ENCODE measurements at regions not wholly inside any gene's neighbourhood (a gene's known extent, or its start where the extent isn't known, plus 50 kb on each side); places are given as distances from the start of the nearest gene placed in this dataset.

DNA sequence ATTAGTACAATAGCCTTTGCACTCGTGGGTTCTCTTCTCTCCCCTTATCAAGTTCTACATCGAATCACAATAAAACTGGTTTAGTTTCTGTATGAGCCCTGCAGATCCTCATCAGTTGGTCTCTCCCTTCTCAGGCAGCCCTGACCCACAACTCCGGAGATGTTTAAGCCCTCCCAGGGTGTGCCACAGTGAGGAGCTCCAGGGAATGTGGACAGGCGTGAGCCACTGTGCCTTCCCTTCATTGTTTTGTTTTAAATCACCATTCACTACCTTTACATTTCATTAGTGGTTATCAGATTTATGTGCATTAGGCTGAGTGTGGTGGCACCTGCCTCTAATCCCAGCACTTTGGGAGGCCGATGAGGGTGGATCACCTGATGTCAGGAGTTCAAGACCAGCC, 133.2 kb downstream of the LARP7 start:
- DNase-seq, result no peak
- Histone ChIP-seq H3K36me3 (no peaks in the 10 kb centered on the region), H3K27ac (no peak overlapping the region), H3K9me3 (no peaks in the 10 kb centered on the region), H3K4me3 (no peak overlapping the region), H3K4me1 (no peaks in the 10 kb centered on the region), H3K27me3 (no peaks in the 10 kb centered on the region)
- TF ChIP-seq, protein P1, sequence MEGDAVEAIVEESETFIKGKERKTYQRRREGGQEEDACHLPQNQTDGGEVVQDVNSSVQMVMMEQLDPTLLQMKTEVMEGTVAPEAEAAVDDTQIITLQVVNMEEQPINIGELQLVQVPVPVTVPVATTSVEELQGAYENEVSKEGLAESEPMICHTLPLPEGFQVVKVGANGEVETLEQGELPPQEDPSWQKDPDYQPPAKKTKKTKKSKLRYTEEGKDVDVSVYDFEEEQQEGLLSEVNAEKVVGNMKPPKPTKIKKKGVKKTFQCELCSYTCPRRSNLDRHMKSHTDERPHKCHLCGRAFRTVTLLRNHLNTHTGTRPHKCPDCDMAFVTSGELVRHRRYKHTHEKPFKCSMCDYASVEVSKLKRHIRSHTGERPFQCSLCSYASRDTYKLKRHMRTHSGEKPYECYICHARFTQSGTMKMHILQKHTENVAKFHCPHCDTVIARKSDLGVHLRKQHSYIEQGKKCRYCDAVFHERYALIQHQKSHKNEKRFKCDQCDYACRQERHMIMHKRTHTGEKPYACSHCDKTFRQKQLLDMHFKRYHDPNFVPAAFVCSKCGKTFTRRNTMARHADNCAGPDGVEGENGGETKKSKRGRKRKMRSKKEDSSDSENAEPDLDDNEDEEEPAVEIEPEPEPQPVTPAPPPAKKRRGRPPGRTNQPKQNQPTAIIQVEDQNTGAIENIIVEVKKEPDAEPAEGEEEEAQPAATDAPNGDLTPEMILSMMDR (IDR thresholded peaks at IDR 0.05), result no peak
- no peak for ATAC-seq
- intact Hi-C loops (cut with DNase I), result no loop called here

- no peaks in the 10 kb centered on the region for H3K4me1 ChIP-seq
- no peak overlapping the region for H3K27ac ChIP-seq
- no peaks in the 10 kb centered on the region for H3K9me3 ChIP-seq
- TF ChIP-seq, protein P1 (IDR thresholded peaks at IDR 0.05), result no peak
- intact Hi-C loops (cut with DNase I), result no loop called here
- no peak overlapping the region for H3K4me3 ChIP-seq
- ATAC-seq (no peak), DNase-seq (no peak)
- H3K36me3 ChIP-seq, result no peaks in the 10 kb centered on the region
- no peaks in the 10 kb centered on the region for H3K27me3 ChIP-seq
Observed at GRCh38 chr4:112775801-112776200, 138.9 kb downstream of the LARP7 start.

DNA sequence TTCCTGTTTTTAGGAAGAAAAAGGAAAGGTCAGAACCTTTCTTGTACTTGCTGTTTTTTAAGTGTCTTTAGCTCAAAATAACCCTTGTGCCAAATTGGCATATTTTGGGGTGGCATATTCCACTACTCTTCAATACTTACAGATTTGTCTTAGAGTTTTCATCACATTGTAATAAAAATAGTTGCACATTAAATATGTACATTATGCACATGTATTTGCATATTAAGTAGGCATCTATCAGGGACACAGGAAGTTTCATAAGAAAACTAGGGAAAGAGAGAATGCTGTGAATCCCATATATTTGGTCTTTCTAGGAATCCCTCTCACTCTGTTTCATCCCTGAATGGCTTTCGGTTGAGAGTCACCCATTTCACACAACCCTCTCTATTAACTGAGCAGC, 139.6 kb downstream of the LARP7 start:
- no peak overlapping the region for H3K4me3 ChIP-seq
- H3K27me3 ChIP-seq, result no peaks in the 10 kb centered on the region
- H3K36me3 ChIP-seq, result no peaks in the 10 kb centered on the region
- intact Hi-C loops (cut with DNase I), result no loop called here
- H3K27ac ChIP-seq, result no peak overlapping the region
- TF ChIP-seq, protein P1 (IDR thresholded peaks at IDR 0.05), result no peak
- no peaks in the 10 kb centered on the region for H3K4me1 ChIP-seq
- ATAC-seq, result no peak
- no peaks in the 10 kb centered on the region for H3K9me3 ChIP-seq
- DNase-seq, result no peak

- no peaks in the 10 kb centered on the region for H3K9me3 ChIP-seq
- intact Hi-C loops (cut with DNase I), result no loop called here
- H3K4me3 ChIP-seq, result no peak overlapping the region
- no peak overlapping the region for H3K27ac ChIP-seq
- no peaks in the 10 kb centered on the region for H3K36me3 ChIP-seq
- ATAC-seq, result no peak
- TF ChIP-seq, protein P1 (IDR thresholded peaks at IDR 0.05), result no peak
- DNase-seq, result no peak
- H3K4me1 ChIP-seq, result no peaks in the 10 kb centered on the region
- no peaks in the 10 kb centered on the region for H3K27me3 ChIP-seq
Observed at GRCh38 chr4:112778520-112778919, 141.6 kb downstream of the LARP7 start.

- TF ChIP-seq, protein P1 (IDR thresholded peaks at IDR 0.05), result no peak
- Histone ChIP-seq H3K36me3 (no peaks in the 10 kb centered on the region), H3K4me1 (no peaks in the 10 kb centered on the region), H3K27ac (no peak overlapping the region), H3K4me3 (no peak overlapping the region), H3K9me3 (no peaks in the 10 kb centered on the region), H3K27me3 (no peaks in the 10 kb centered on the region)
- ATAC-seq, result no peak
- no peak for DNase-seq
- intact Hi-C loops (cut with DNase I), result no loop called here
Observed at GRCh38 chr4:112793033-112793432, 156.1 kb downstream of the LARP7 start.
